Liver (tissue), 8 donors: ENCODE measurements at regions not wholly inside any gene's neighbourhood (a gene's known extent, or its start where the extent isn't known, plus 50 kb on each side); places are given as distances from the start of the nearest gene placed in this dataset.

ENCODE experiments used
- DNase-seq: peaks from one replicate; pipeline ENCODE4 v3.0.0-alpha.2; 2017; ENCODE audit warnings: low spot score
- H3K27ac ChIP-seq, 2 donors: one replicate each; pipeline ENCODE4 v1.7.0; 2013; ENCODE audit warnings: inconsistent platforms in 2 of 2, low read length in 2 of 2, control low read depth in 1 of 2, low read depth in 1 of 2, mild to moderate bottlenecking in 1 of 2
- H3K27me3 ChIP-seq, 4 donors: one replicate each; pipeline versions ENCODE4 v1.6.1 to v1.7.0; 2013; ENCODE audit warnings: low read length in 3 of 4, inconsistent platforms in 1 of 4, mild to moderate bottlenecking in 1 of 4, moderate library complexity in 1 of 4; ENCODE audit not compliant: control insufficient read depth in 4 of 4, insufficient read depth in 4 of 4
- H3K36me3 ChIP-seq, 4 donors: one replicate each; pipeline versions ENCODE4 v1.6.1 to v1.7.0; 2013; ENCODE audit warnings: low read length in 3 of 4, mild to moderate bottlenecking in 3 of 4, low read depth in 1 of 4, moderate library complexity in 1 of 4; ENCODE audit not compliant: control insufficient read depth in 4 of 4, insufficient read depth in 3 of 4
- H3K4me1 ChIP-seq, 4 donors: one replicate each; pipeline versions ENCODE4 v1.6.1 to v1.7.0; 2013; ENCODE audit warnings: low read length in 3 of 4, mild to moderate bottlenecking in 3 of 4, moderate library complexity in 1 of 4; ENCODE audit not compliant: control insufficient read depth in 4 of 4, insufficient read depth in 4 of 4
- H3K4me3 ChIP-seq, 3 donors: one replicate each; pipeline versions ENCODE4 v1.6.1 to v1.7.0; 2013; ENCODE audit warnings: low read length in 3 of 3, control low read depth in 1 of 3, low read depth in 1 of 3, mild to moderate bottlenecking in 1 of 3
- H3K9ac ChIP-seq, 2 donors: one replicate each; pipeline ENCODE4 v1.7.0; 2013; ENCODE audit warnings: low read length in 2 of 2, mild to moderate bottlenecking in 2 of 2, moderate library complexity in 2 of 2, control low read depth in 1 of 2, low read depth in 1 of 2
- H3K9me3 ChIP-seq, 4 donors: one replicate each; pipeline versions ENCODE4 v1.6.1 to v1.7.0; 2013; ENCODE audit warnings: low read length in 3 of 4; ENCODE audit not compliant: control insufficient read depth in 4 of 4
- EGR1 ChIP-seq, 2 donors: IDR thresholded peaks; 2 replicates each; pipeline ENCODE4 v1.6.1; 2016 to 2018; ENCODE audit warnings: antibody characterized with exemption in 2 of 2, low read depth in 2 of 2
- FOXA1 ChIP-seq: IDR thresholded peaks from 2 replicates; pipeline ENCODE4 v1.6.1; 2016; ENCODE audit warnings: antibody characterized with exemption
- GABPA ChIP-seq, 2 donors: IDR thresholded peaks in 1 of 2; conservative IDR thresholded peaks in 1 of 2; 2 replicates each; pipeline ENCODE4 v1.6.1; 2016; ENCODE audit warnings: antibody characterized with exemption in 2 of 2, mild to moderate bottlenecking in 1 of 2, moderate library complexity in 1 of 2
- HNF4A ChIP-seq, 2 donors: conservative IDR thresholded peaks; 2 replicates each; pipeline ENCODE4 v1.6.1; 2016; ENCODE audit warnings: antibody characterized with exemption in 2 of 2, mild to moderate bottlenecking in 2 of 2
- HNF4G ChIP-seq: IDR thresholded peaks from 2 replicates; pipeline ENCODE4 v1.6.1; 2016; ENCODE audit warnings: antibody characterized with exemption
- JUND ChIP-seq, 2 donors: IDR thresholded peaks; 2 replicates each; pipeline ENCODE4 v1.6.1; 2016; ENCODE audit warnings: antibody characterized with exemption in 2 of 2
- RAD21 ChIP-seq, 2 donors: IDR thresholded peaks; 2 replicates each; pipeline ENCODE4 v1.6.1; 2016; ENCODE audit warnings: antibody characterized with exemption in 2 of 2, mild to moderate bottlenecking in 2 of 2
- RXRA ChIP-seq, 2 donors: IDR thresholded peaks; 2 replicates each; pipeline ENCODE4 v1.6.1; 2017 to 2018; ENCODE audit warnings: antibody characterized with exemption in 2 of 2, mild to moderate bottlenecking in 1 of 2
- SP1 ChIP-seq: IDR thresholded peaks from 2 replicates; pipeline ENCODE4 v1.6.1; 2018; ENCODE audit warnings: antibody characterized with exemption, mild to moderate bottlenecking
- TAF1 ChIP-seq: conservative IDR thresholded peaks from 2 replicates; pipeline ENCODE4 v1.6.1; 2016; ENCODE audit warnings: antibody characterized with exemption, mild to moderate bottlenecking
- YY1 ChIP-seq: IDR thresholded peaks from 2 replicates; pipeline ENCODE4 v1.6.1; 2016; ENCODE audit warnings: antibody characterized with exemption, mild to moderate bottlenecking
- WGBS: extraction: QIAGEN DNeasy Blood & Tissue Kit; methylation state at CpG from one replicate; pipeline ENCODE4 v1.1.7; 2013; 5-methylcytosine and 5-hydroxymethylcytosine counted together
- TF ChIP-seq, protein P1 (sequence below): IDR thresholded peaks from 2 replicates; pipeline ENCODE4 v1.6.1; 2016; ENCODE audit warnings: antibody characterized with exemption
- TF ChIP-seq, protein P2 (sequence below): IDR thresholded peaks from 2 replicates; pipeline ENCODE4 v1.6.1; 2016; ENCODE audit warnings: antibody characterized with exemption
- TF ChIP-seq, protein P3 (sequence below): fragments of 150-350 bp; IDR thresholded peaks from 2 replicates; pipeline ENCODE4 v1.5.1; 2017; ENCODE audit warnings: improper control_type of control experiment, low read depth, low read length; ENCODE audit not compliant: missing input control
- TF ChIP-seq, protein P4 (sequence below): IDR thresholded peaks from 2 replicates; pipeline ENCODE4 v1.6.1; 2016; ENCODE audit warnings: antibody characterized with exemption
- donor health status: healthy.
- donor health status: healthy.
- donor health status: healthy.
- donor health status: healthy.
- donor health status: healthy.

DNA sequence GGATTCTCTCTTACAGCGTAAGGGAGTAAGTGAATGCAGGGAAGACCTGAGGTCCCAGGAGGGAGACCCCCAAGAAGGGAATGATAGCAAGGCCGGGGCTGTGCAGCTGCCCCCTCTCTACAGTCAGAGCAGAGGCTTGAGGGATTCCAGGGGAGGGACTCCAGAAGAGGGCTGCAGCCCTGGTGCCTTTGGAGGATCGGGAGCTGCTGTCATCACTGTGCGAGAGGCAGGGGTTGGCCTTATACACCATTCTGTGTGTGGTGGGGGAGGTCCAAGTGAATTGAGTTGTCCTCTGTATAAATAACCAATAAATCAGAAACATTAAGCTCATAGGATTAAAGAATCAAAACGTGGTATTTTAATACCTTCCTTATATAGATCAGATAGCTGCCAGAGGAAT is 114.9 kb downstream of the GLI2 start:
- no peak overlapping the region for H3K4me3 ChIP-seq
- H3K27ac ChIP-seq = no peak overlapping the region
- H3K9me3 ChIP-seq = peaks cover 0 to 2% (median 0%) of the 10 kb centered on the region in 4 donors
- H3K36me3 ChIP-seq = peaks cover 0 to 2% (median 0%) of the 10 kb centered on the region in 4 donors
- H3K27me3 ChIP-seq = no peaks in the 10 kb centered on the region
- 75% methylated on average over 5 of the region's 5 CpGs for WGBS
- TF ChIP-seq, protein P1, sequence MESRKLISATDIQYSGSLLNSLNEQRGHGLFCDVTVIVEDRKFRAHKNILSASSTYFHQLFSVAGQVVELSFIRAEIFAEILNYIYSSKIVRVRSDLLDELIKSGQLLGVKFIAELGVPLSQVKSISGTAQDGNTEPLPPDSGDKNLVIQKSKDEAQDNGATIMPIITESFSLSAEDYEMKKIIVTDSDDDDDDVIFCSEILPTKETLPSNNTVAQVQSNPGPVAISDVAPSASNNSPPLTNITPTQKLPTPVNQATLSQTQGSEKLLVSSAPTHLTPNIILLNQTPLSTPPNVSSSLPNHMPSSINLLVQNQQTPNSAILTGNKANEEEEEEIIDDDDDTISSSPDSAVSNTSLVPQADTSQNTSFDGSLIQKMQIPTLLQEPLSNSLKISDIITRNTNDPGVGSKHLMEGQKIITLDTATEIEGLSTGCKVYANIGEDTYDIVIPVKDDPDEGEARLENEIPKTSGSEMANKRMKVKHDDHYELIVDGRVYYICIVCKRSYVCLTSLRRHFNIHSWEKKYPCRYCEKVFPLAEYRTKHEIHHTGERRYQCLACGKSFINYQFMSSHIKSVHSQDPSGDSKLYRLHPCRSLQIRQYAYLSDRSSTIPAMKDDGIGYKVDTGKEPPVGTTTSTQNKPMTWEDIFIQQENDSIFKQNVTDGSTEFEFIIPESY = no peak
- TF ChIP-seq FOXA1 (no peak), TAF1 (no peak), RXRA (IDR thresholded peaks at IDR 0.05) (no peak), SP1 (no peak), YY1 (no peak), HNF4G (no peak), HNF4A (conservative IDR thresholded peaks at IDR 0.05) (no peak), RAD21 (IDR thresholded peaks at IDR 0.05) (no peak)
- TF ChIP-seq, protein P2, sequence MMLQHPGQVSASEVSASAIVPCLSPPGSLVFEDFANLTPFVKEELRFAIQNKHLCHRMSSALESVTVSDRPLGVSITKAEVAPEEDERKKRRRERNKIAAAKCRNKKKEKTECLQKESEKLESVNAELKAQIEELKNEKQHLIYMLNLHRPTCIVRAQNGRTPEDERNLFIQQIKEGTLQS = no peak
- TF ChIP-seq, protein P3, sequence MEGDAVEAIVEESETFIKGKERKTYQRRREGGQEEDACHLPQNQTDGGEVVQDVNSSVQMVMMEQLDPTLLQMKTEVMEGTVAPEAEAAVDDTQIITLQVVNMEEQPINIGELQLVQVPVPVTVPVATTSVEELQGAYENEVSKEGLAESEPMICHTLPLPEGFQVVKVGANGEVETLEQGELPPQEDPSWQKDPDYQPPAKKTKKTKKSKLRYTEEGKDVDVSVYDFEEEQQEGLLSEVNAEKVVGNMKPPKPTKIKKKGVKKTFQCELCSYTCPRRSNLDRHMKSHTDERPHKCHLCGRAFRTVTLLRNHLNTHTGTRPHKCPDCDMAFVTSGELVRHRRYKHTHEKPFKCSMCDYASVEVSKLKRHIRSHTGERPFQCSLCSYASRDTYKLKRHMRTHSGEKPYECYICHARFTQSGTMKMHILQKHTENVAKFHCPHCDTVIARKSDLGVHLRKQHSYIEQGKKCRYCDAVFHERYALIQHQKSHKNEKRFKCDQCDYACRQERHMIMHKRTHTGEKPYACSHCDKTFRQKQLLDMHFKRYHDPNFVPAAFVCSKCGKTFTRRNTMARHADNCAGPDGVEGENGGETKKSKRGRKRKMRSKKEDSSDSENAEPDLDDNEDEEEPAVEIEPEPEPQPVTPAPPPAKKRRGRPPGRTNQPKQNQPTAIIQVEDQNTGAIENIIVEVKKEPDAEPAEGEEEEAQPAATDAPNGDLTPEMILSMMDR = no peak
- TF ChIP-seq, protein P4, sequence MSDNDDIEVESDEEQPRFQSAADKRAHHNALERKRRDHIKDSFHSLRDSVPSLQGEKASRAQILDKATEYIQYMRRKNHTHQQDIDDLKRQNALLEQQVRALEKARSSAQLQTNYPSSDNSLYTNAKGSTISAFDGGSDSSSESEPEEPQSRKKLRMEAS = no peak
- no peak overlapping the region for H3K9ac ChIP-seq
- no peaks in the 10 kb centered on the region for H3K4me1 ChIP-seq
- no peak for DNase-seq

DNA sequence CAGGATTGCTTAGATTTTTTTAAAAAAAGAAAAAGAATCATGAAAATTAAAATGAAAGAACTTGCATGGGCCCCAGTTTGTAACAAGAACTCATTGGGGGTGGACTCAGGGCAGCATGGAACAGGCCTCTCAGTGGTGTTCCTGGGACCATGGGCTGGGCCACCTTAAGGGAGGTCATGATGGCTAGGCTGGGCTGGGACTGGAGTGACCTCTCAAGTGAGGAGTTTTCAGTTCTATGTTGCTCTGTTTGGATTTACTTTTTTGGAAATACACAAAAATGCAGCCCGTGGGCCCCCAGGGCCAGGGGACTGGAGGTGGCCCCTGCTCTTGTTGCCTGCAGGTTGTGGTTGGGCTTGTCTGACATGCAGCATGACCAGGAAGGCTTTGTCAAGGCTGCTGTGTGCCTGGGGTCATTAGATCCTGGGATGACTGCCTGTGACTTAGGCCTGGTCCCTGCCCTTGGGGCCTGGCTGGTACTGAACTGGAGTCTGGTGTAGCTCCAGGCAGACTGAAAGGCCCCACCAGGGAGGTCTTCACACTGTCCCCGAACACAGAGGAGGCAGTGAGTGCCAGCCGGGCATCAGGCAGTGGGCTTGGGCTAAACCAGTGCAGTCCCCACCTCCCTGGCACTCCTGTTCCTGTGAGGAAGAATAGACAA is 115.6 kb downstream of the GLI2 start:
- WGBS = 82% methylated on average over 3 of the region's 3 CpGs
- Histone ChIP-seq H3K36me3 (peaks cover 0 to 2% (median 0%) of the 10 kb centered on the region in 4 donors), H3K27me3 (no peaks in the 10 kb centered on the region), H3K4me3 (no peak overlapping the region), H3K9me3 (peaks cover 0 to 2% (median 0%) of the 10 kb centered on the region in 4 donors), H3K9ac (no peak overlapping the region), H3K27ac (no peak overlapping the region), H3K4me1 (no peaks in the 10 kb centered on the region)
- TF ChIP-seq TAF1 = no peak
- no peak for TF ChIP-seq GABPA (IDR thresholded peaks at IDR 0.05 in 1 of 2, conservative IDR thresholded peaks at IDR 0.05 in 1 of 2)
- no peak for TF ChIP-seq YY1
- no peak for TF ChIP-seq FOXA1
- no peak for TF ChIP-seq JUND (IDR thresholded peaks at IDR 0.05)
- TF ChIP-seq, protein P1 = no peak
- TF ChIP-seq EGR1 (IDR thresholded peaks at IDR 0.05; ENCODE audit: low read depth in 2 of 2) = no peak
- no peak for TF ChIP-seq SP1
- no peak for DNase-seq
